OCI-LY7 (cell line): ENCODE measurements at regions not wholly inside any gene's neighbourhood (a gene's known extent, or its start where the extent isn't known, plus 50 kb on each side); places are given as distances from the start of the nearest gene placed in this dataset.
"Not testable (repeated sequence)": the region's sequence is repeated elsewhere in the genome, so short reads cannot be mapped to it uniquely, and the experiment has no call there.

Experiments used
- BruUV-seq: library from RNA; stranded (reverse); fragments of 400-500 nt; replicated peaks from 2 replicates; lab custom pipeline; 2021; lab: Mats Ljungman, UMichigan
- CTCF ChIA-PET: fragments of 300-600 bp; sonication (Branson Sonifier 250); formaldehyde crosslinking; loops from one replicate; lab custom pipeline; 2022; ENCODE audit warnings: antibody characterized with exemption; ENCODE audit not compliant: unreplicated experiment; lab: Charles Lee
- POLR2A ChIA-PET: fragments of 300-600 bp; sonication (Branson Sonifier 250); formaldehyde crosslinking; loops from one replicate; lab custom pipeline; 2022; ENCODE audit warnings: antibody characterized with exemption; lab: Charles Lee
- DNase-seq: peaks from one replicate; pipeline ENCODE4 v3.0.0-alpha.2; 2015; ENCODE audit warnings: low spot score
- H2AFZ ChIP-seq: fragments of 200-600 bp; sonication (generic), shearing (Covaris generic); 2 replicates; pipeline ENCODE4 v1.6.1; 2014; ENCODE audit warnings: mild to moderate bottlenecking, antibody characterized with exemption, low read length, moderate library complexity
- H3K27ac ChIP-seq: fragments of 200-600 bp; sonication (generic); 2 replicates; pipeline ENCODE4 v1.5.1; 2014; ENCODE audit warnings: mixed run types, low read depth, mild to moderate bottlenecking, moderate library complexity, low read length, inconsistent platforms; ENCODE audit not compliant: poor library complexity, severe bottlenecking
- H3K36me3 ChIP-seq: fragments of 200-600 bp; sonication (generic); 2 replicates; pipeline ENCODE4 v1.6.1; 2014; ENCODE audit warnings: mild to moderate bottlenecking, antibody characterized with exemption, low read length, moderate library complexity, mixed read lengths; ENCODE audit not compliant: insufficient read depth
- H3K4me1 ChIP-seq: fragments of 200-600 bp; sonication (generic); 2 replicates; pipeline ENCODE4 v1.5.1; 2014; ENCODE audit warnings: mild to moderate bottlenecking, low read length; ENCODE audit not compliant: insufficient read depth, poor library complexity, severe bottlenecking
- H3K4me2 ChIP-seq: fragments of 200-600 bp; sonication (generic); 2 replicates; pipeline ENCODE4 v1.6.1; 2014; ENCODE audit warnings: mild to moderate bottlenecking, low read length
- H3K4me3 ChIP-seq: fragments of 200-600 bp; sonication (generic); 2 replicates; pipeline ENCODE4 v1.5.1; 2014; ENCODE audit warnings: mild to moderate bottlenecking, low read depth, low read length; ENCODE audit not compliant: poor library complexity, severe bottlenecking
- H3K79me2 ChIP-seq: fragments of 200-600 bp; sonication (generic); 2 replicates; pipeline ENCODE4 v1.6.1; 2016; ENCODE audit warnings: low read depth, mild to moderate bottlenecking, low read length, moderate library complexity, mixed read lengths; ENCODE audit not compliant: insufficient read depth
- H3K9me2 ChIP-seq: fragments of 200-600 bp; sonication (generic); 2 replicates; pipeline ENCODE4 v1.6.1; 2016; ENCODE audit warnings: mild to moderate bottlenecking, low read length, mixed read lengths; ENCODE audit not compliant: insufficient read depth
- H3K9me3 ChIP-seq: fragments of 200-600 bp; sonication (generic); 2 replicates; pipeline ENCODE4 v1.6.1; 2014; ENCODE audit warnings: mild to moderate bottlenecking, mixed run types, low read length, mixed read lengths
- H4K20me1 ChIP-seq: fragments of 200-600 bp; sonication (generic); 2 replicates; pipeline ENCODE4 v1.6.1; 2014; ENCODE audit warnings: mild to moderate bottlenecking, antibody characterized with exemption, low read length, moderate library complexity, mixed read lengths; ENCODE audit not compliant: insufficient read depth
- EZH2phosphoT487 ChIP-seq: fragments of 200-600 bp; sonication (generic); IDR thresholded peaks from 2 replicates; pipeline ENCODE4 v1.6.1; 2018; ENCODE audit warnings: low read depth, borderline replicate concordance, mild to moderate bottlenecking, mixed run types, antibody characterized with exemption, low read length, moderate library complexity, mixed read lengths
- intact Hi-C: fragments of 100-400 bp; cut with micrococcal nuclease; formaldehyde crosslinking; loops from one replicate; pipeline ENCODE4 v1.10.0; 2022; ENCODE audit not compliant: unreplicated experiment
- TF ChIP-seq, protein P1 (sequence below): fragments of 200-600 bp; sonication (generic); conservative IDR thresholded peaks from 2 replicates; pipeline ENCODE4 v1.5.1; 2014; ENCODE audit warnings: mild to moderate bottlenecking, antibody characterized with exemption, low read length, moderate library complexity, mixed read lengths

DNA sequence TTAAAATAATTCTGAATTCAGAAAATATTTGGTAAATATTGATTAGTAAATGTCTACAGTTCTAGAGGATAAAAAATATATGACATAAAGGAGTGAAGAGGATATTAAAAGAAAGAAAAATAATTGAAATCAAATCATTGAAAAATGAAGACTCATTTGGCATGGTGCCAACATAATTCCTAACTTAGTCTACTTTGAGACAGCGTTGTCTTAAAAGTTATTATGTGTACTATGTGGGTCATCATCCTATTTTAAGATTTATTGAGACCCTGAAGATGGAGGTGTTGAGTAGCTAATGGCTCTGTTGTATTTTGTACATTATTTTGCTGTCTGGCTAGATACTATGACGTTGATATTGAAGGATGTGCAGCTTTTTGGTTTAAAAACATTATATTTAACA is 156.7 kb upstream of the PTGFR start:
- no TSS peak for BruUV-seq
- no peak overlapping the region for H2AFZ ChIP-seq
- no peaks in the 10 kb centered on the region for H3K9me3 ChIP-seq
- H3K36me3 ChIP-seq: no peaks in the 10 kb centered on the region
- no peaks in the 10 kb centered on the region for H4K20me1 ChIP-seq
- no peak overlapping the region for H3K4me3 ChIP-seq
- no peaks in the 10 kb centered on the region for H3K9me2 ChIP-seq
- POLR2A ChIA-PET: no interaction called here
- no peak for TF ChIP-seq EZH2phosphoT487
- TF ChIP-seq, protein P1, sequence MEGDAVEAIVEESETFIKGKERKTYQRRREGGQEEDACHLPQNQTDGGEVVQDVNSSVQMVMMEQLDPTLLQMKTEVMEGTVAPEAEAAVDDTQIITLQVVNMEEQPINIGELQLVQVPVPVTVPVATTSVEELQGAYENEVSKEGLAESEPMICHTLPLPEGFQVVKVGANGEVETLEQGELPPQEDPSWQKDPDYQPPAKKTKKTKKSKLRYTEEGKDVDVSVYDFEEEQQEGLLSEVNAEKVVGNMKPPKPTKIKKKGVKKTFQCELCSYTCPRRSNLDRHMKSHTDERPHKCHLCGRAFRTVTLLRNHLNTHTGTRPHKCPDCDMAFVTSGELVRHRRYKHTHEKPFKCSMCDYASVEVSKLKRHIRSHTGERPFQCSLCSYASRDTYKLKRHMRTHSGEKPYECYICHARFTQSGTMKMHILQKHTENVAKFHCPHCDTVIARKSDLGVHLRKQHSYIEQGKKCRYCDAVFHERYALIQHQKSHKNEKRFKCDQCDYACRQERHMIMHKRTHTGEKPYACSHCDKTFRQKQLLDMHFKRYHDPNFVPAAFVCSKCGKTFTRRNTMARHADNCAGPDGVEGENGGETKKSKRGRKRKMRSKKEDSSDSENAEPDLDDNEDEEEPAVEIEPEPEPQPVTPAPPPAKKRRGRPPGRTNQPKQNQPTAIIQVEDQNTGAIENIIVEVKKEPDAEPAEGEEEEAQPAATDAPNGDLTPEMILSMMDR: no peak
- no peak overlapping the region for H3K27ac ChIP-seq
- H3K79me2 ChIP-seq: no peaks in the 10 kb centered on the region
- no peak overlapping the region for H3K4me2 ChIP-seq
- no peak for DNase-seq
- CTCF ChIA-PET: no interaction called here
- no peaks in the 10 kb centered on the region for H3K4me1 ChIP-seq
- intact Hi-C loops: no loop called here

DNA sequence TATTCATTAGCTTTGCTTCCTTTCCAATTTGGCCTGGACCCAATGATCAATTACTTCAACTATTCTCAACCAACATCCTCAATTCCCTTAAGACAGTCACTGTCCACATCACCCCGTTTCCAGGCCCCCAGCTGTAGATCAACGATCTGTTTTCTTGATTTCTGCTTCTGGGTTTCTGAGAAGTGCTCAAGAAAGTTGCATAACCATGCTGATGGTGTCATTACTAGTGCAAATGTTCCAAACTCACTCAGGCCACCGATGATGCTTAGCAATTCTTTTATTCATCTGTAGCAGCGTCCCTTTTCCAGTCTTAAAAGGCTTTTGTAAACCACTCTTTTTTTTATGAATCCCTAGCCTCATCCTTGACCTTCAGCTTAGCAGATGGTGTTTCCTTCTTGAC is 155.8 kb upstream of the PTGFR start:
- H4K20me1 ChIP-seq: no peaks in the 10 kb centered on the region
- no peak for DNase-seq
- intact Hi-C loops: no loop called here
- BruUV-seq: no TSS peak
- POLR2A ChIA-PET: no interaction called here
- no peaks in the 10 kb centered on the region for H3K9me2 ChIP-seq
- H3K36me3 ChIP-seq: no peaks in the 10 kb centered on the region
- CTCF ChIA-PET: no interaction called here
- no peak for TF ChIP-seq EZH2phosphoT487
- TF ChIP-seq, protein P1: no peak
- H2AFZ ChIP-seq: no peak overlapping the region
- no peak overlapping the region for H3K4me2 ChIP-seq
- H3K4me1 ChIP-seq: no peaks in the 10 kb centered on the region
- H3K9me3 ChIP-seq: no peaks in the 10 kb centered on the region
- H3K79me2 ChIP-seq: no peaks in the 10 kb centered on the region
- H3K27ac ChIP-seq: no peak overlapping the region
- no peak overlapping the region for H3K4me3 ChIP-seq

DNA sequence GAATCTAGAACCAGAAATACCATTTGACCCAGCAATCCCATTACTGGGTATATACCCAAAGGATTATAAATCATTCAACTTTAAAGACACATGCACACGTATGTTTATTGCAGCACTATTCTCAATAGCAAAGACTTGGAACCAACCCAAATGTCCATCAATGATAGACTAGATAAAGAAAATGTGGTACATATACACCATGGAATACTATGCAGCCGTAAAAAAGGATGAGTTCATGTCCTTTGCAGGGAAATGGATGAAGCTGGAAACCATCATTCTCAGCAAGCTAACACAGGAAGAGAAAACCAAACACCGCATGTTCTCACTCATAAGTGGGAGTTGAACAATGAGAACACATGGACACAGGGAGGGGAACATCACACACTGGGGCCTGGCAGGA is 154.0 kb upstream of the PTGFR start:
- H3K4me2 ChIP-seq, intact Hi-C loops, BruUV-seq, H3K4me3 ChIP-seq, CTCF ChIA-PET, DNase-seq, H3K9me2 ChIP-seq, H4K20me1 ChIP-seq, H2AFZ ChIP-seq, H3K27ac ChIP-seq, POLR2A ChIA-PET, H3K79me2 ChIP-seq, H3K4me1 ChIP-seq, H3K36me3 ChIP-seq, H3K9me3 ChIP-seq: not testable (repeated sequence)
